Naive thymus-derived CD4-positive, alpha-beta T cell (primary cell): ENCODE measurements at regions not wholly inside any gene's neighbourhood (a gene's known extent, or its start where the extent isn't known, plus 50 kb on each side); places are given as distances from the start of the nearest gene placed in this dataset.

ENCODE experiments used
- ATAC-seq: fragments of 150-1000 bp; cut with Tn5 transposase; 2 replicates; pipeline ENCODE4 v1.10.0; 2021; ENCODE audit warnings: mild to moderate bottlenecking, moderate library complexity
- CTCF ChIA-PET: fragments of 350-600 bp; sonication (Branson Sonifier 250); formaldehyde crosslinking; loops from one replicate; lab custom pipeline; 2021; ENCODE audit warnings: antibody characterized with exemption; lab: Charles Lee
- POLR2A ChIA-PET: fragments of 350-600 bp; sonication (Branson Sonifier 250); formaldehyde crosslinking; loops from one replicate; lab custom pipeline; 2021; ENCODE audit warnings: antibody characterized with exemption, inconsistent platforms; lab: Charles Lee
- DNase-seq, 9 donors: peaks; one replicate each; pipeline versions ENCODE4 v3.0.0 to v3.0.0-alpha.2; 2020 to 2022; ENCODE audit warnings: mixed read lengths in 1 of 9
- H3K27ac ChIP-seq: one replicate; pipeline ENCODE4 v1.7.0; 2013; ENCODE audit warnings: mild to moderate bottlenecking, low read depth, low read length, moderate library complexity
- H3K27me3 ChIP-seq, 2 donors: one replicate each; pipeline ENCODE4 v1.7.0; 2013; ENCODE audit warnings: low read length in 2 of 2, mild to moderate bottlenecking in 2 of 2, moderate library complexity in 2 of 2; ENCODE audit not compliant: control insufficient read depth in 2 of 2, insufficient read depth in 2 of 2
- H3K36me3 ChIP-seq, 3 experiments: 1 replicate in 2 of 3; 2 replicates in 1 of 3; pipeline ENCODE4 v1.7.0; 2013; ENCODE audit warnings: low read length in 3 of 3, mild to moderate bottlenecking in 3 of 3, moderate library complexity in 1 of 3; ENCODE audit not compliant: insufficient read depth in 3 of 3, control insufficient read depth in 2 of 3
- H3K4me1 ChIP-seq, 2 donors: one replicate each; pipeline ENCODE4 v1.7.0; 2013; ENCODE audit warnings: low read length in 2 of 2, mild to moderate bottlenecking in 2 of 2, moderate library complexity in 1 of 2; ENCODE audit not compliant: control insufficient read depth in 2 of 2, insufficient read depth in 2 of 2
- H3K4me3 ChIP-seq: 2 replicates; pipeline ENCODE4 v1.7.0; 2013; ENCODE audit warnings: mild to moderate bottlenecking, low read length
- H3K9me3 ChIP-seq, 3 experiments: 1 replicate in 2 of 3; 2 replicates in 1 of 3; pipeline ENCODE4 v1.7.0; 2013; ENCODE audit warnings: low read length in 3 of 3; ENCODE audit not compliant: control insufficient read depth in 2 of 3
- H3K27ac Mint-ChIP-seq, 9 donors: one replicate each; pipeline ENCODE4 v1.8.0; 2020 to 2022; ENCODE audit warnings: mixed read lengths in 9 of 9, mild to moderate bottlenecking in 8 of 9, moderate library complexity in 5 of 9, inconsistent platforms in 2 of 9
- H3K27me3 Mint-ChIP-seq, 5 donors: one replicate each; pipeline ENCODE4 v1.8.0; 2021 to 2022; ENCODE audit warnings: mixed read lengths in 5 of 5, mild to moderate bottlenecking in 1 of 5
- H3K36me3 Mint-ChIP-seq, 5 donors: one replicate each; pipeline ENCODE4 v1.8.0; 2020 to 2022; ENCODE audit warnings: mixed read lengths in 5 of 5, mild to moderate bottlenecking in 3 of 5, inconsistent platforms in 1 of 5
- H3K4me1 Mint-ChIP-seq, 7 donors: one replicate each; pipeline ENCODE4 v1.8.0; 2020 to 2022; ENCODE audit warnings: mixed read lengths in 7 of 7, mild to moderate bottlenecking in 3 of 7, inconsistent platforms in 1 of 7
- H3K4me3 Mint-ChIP-seq, 10 donors: one replicate each; pipeline ENCODE4 v1.8.0; 2020 to 2022; ENCODE audit warnings: mild to moderate bottlenecking in 10 of 10, mixed read lengths in 10 of 10, moderate library complexity in 6 of 10, inconsistent platforms in 2 of 10
- H3K9me3 Mint-ChIP-seq, 11 donors: one replicate each; pipeline ENCODE4 v1.8.0; 2020 to 2022; ENCODE audit warnings: mixed read lengths in 11 of 11, mild to moderate bottlenecking in 4 of 11, inconsistent platforms in 1 of 11, moderate library complexity in 1 of 11
- intact Hi-C, 2 donors: fragments of 100-400 bp; cut with micrococcal nuclease; formaldehyde crosslinking; loops; one replicate each; pipeline ENCODE4 v1.15.1; 2023

- DNase-seq (no peak), ATAC-seq (no peak)
- Mint-ChIP-seq H3K4me1 (peaks cover 0 to 2% (median 0%) of the 10 kb centered on the region in 7 donors), H3K36me3 (no peaks in the 10 kb centered on the region), H3K4me3 (no peak overlapping the region), H3K27ac (no peak overlapping the region), H3K27me3 (peaks cover 45 to 63% (median 49%) of the 10 kb centered on the region in 5 donors), H3K9me3 (no peaks in the 10 kb centered on the region)
- Histone ChIP-seq H3K27ac (no peak overlapping the region), H3K27me3 (no peaks in the 10 kb centered on the region), H3K4me3 (no peak overlapping the region), H3K4me1 (no peaks in the 10 kb centered on the region), H3K36me3 (no peaks in the 10 kb centered on the region), H3K9me3 (no peaks in the 10 kb centered on the region)
- POLR2A ChIA-PET = no interaction called here
- intact Hi-C loops = no loop called here
- CTCF ChIA-PET = no interaction called here
Measured at GRCh38 chr20:21018576-21018975, 87.6 kb downstream of the LINC00237 start.

- H3K4me1 Mint-ChIP-seq = peaks cover 0 to 2% (median 0%) of the 10 kb centered on the region in 7 donors
- H3K36me3 ChIP-seq = no peaks in the 10 kb centered on the region
- H3K9me3 Mint-ChIP-seq = no peaks in the 10 kb centered on the region
- no peak overlapping the region for H3K4me3 Mint-ChIP-seq
- H3K27me3 ChIP-seq = no peaks in the 10 kb centered on the region
- ChIA-PET CTCF (no interaction called here), POLR2A (no interaction called here)
- no peaks in the 10 kb centered on the region for H3K4me1 ChIP-seq
- no peak overlapping the region for H3K4me3 ChIP-seq
- H3K36me3 Mint-ChIP-seq = no peaks in the 10 kb centered on the region
- H3K9me3 ChIP-seq = no peaks in the 10 kb centered on the region
- no peak overlapping the region for H3K27ac Mint-ChIP-seq
- intact Hi-C loops = no loop called here
- DNase-seq (no peak), ATAC-seq (no peak)
- H3K27me3 Mint-ChIP-seq = peaks cover 47 to 64% (median 52%) of the 10 kb centered on the region in 5 donors
- no peak overlapping the region for H3K27ac ChIP-seq
Measured at GRCh38 chr20:21017528-21018085, 88.6 kb downstream of the LINC00237 start.

- CTCF ChIA-PET = no interaction called here
- no peaks in the 10 kb centered on the region for H3K27me3 ChIP-seq
- ATAC-seq = no peak
- H3K36me3 ChIP-seq = no peaks in the 10 kb centered on the region
- Mint-ChIP-seq H3K4me1 (peaks cover 0 to 2% (median 0%) of the 10 kb centered on the region in 7 donors), H3K4me3 (no peak overlapping the region), H3K27ac (no peak overlapping the region), H3K27me3 (peaks cover 47 to 73% (median 54%) of the 10 kb centered on the region in 5 donors), H3K9me3 (no peaks in the 10 kb centered on the region), H3K36me3 (no peaks in the 10 kb centered on the region)
- no peak for DNase-seq
- intact Hi-C loops = no loop called here
- no peaks in the 10 kb centered on the region for H3K9me3 ChIP-seq
- POLR2A ChIA-PET = no interaction called here
- H3K4me3 ChIP-seq = no peak overlapping the region
- H3K4me1 ChIP-seq = no peaks in the 10 kb centered on the region
- H3K27ac ChIP-seq = no peak overlapping the region
Measured at GRCh38 chr20:21016751-21017150, 89.4 kb downstream of the LINC00237 start.

- Mint-ChIP-seq H3K36me3 (no peaks in the 10 kb centered on the region), H3K4me3 (no peak overlapping the region), H3K9me3 (peaks cover 0 to 3% (median 0%) of the 10 kb centered on the region in 11 donors), H3K27ac (no peak overlapping the region), H3K4me1 (no peaks in the 10 kb centered on the region), H3K27me3 (peaks cover 25 to 52% (median 35%) of the 10 kb centered on the region in 5 donors)
- Histone ChIP-seq H3K27me3 (no peaks in the 10 kb centered on the region), H3K9me3 (no peaks in the 10 kb centered on the region), H3K36me3 (no peaks in the 10 kb centered on the region), H3K4me1 (no peaks in the 10 kb centered on the region), H3K4me3 (no peak overlapping the region), H3K27ac (no peak overlapping the region)
- POLR2A ChIA-PET = no interaction called here
- intact Hi-C loops = no loop called here
- CTCF ChIA-PET = no interaction called here
- no peak for ATAC-seq
- DNase-seq = no peak
Measured at GRCh38 chr20:21014528-21014927, 91.6 kb downstream of the LINC00237 start.

GRCh38 chr20:21008951-21009350, 97.2 kb downstream of the LINC00237 start:
- Mint-ChIP-seq H3K27me3 (peaks cover 0 to 46% (median 20%) of the 10 kb centered on the region in 5 donors), H3K4me3 (no peak overlapping the region), H3K9me3 (peaks cover 0 to 3% (median 0%) of the 10 kb centered on the region in 11 donors), H3K4me1 (no peaks in the 10 kb centered on the region), H3K36me3 (no peaks in the 10 kb centered on the region), H3K27ac (no peak overlapping the region)
- CTCF ChIA-PET = no interaction called here
- Histone ChIP-seq H3K27ac (no peak overlapping the region), H3K27me3 (no peaks in the 10 kb centered on the region), H3K4me3 (no peak overlapping the region), H3K9me3 (no peaks in the 10 kb centered on the region), H3K36me3 (no peaks in the 10 kb centered on the region), H3K4me1 (no peaks in the 10 kb centered on the region)
- POLR2A ChIA-PET = no interaction called here
- intact Hi-C loops = no loop called here
- ATAC-seq (no peak), DNase-seq (no peak)

GRCh38 chr20:21006611-21007010, 99.5 kb downstream of the LINC00237 start:
- intact Hi-C loops = no loop called here
- ChIA-PET CTCF (no interaction called here), POLR2A (no interaction called here)
- H3K4me3 ChIP-seq = no peak overlapping the region
- H3K27me3 ChIP-seq = no peaks in the 10 kb centered on the region
- H3K27me3 Mint-ChIP-seq = peaks cover 2 to 32% (median 22%) of the 10 kb centered on the region in 5 donors
- no peaks in the 10 kb centered on the region for H3K9me3 ChIP-seq
- H3K4me1 Mint-ChIP-seq = no peaks in the 10 kb centered on the region
- H3K4me1 ChIP-seq = no peaks in the 10 kb centered on the region
- H3K27ac Mint-ChIP-seq = no peak overlapping the region
- ATAC-seq (no peak), DNase-seq (no peak)
- peaks cover 0 to 3% (median 0%) of the 10 kb centered on the region in 11 donors for H3K9me3 Mint-ChIP-seq
- H3K27ac ChIP-seq = no peak overlapping the region
- no peak overlapping the region for H3K4me3 Mint-ChIP-seq
- H3K36me3 Mint-ChIP-seq = no peaks in the 10 kb centered on the region
- no peaks in the 10 kb centered on the region for H3K36me3 ChIP-seq

- ChIA-PET CTCF (no interaction called here), POLR2A (no interaction called here)
- Mint-ChIP-seq H3K36me3 (no peaks in the 10 kb centered on the region), H3K27ac (no peak overlapping the region), H3K9me3 (peaks cover 0 to 2% (median 0%) of the 10 kb centered on the region in 11 donors), H3K4me3 (no peak overlapping the region), H3K27me3 (peaks cover 6 to 34% (median 22%) of the 10 kb centered on the region in 5 donors), H3K4me1 (no peaks in the 10 kb centered on the region)
- Histone ChIP-seq H3K9me3 (no peaks in the 10 kb centered on the region), H3K4me3 (no peak overlapping the region), H3K27me3 (no peaks in the 10 kb centered on the region), H3K4me1 (no peaks in the 10 kb centered on the region), H3K36me3 (no peaks in the 10 kb centered on the region), H3K27ac (no peak overlapping the region)
- intact Hi-C loops = no loop called here
- no peak for ATAC-seq
- no peak for DNase-seq
Measured at GRCh38 chr20:21004386-21005076, 101.6 kb downstream of the LINC00237 start.
